ENCODE measurements at regions not wholly inside any gene's neighbourhood (a gene's known extent, or its start where the extent isn't known, plus 50 kb on each side); places are given as distances from the start of the nearest gene placed in this dataset.

GRCh38 chr7:41065663-41066062 lies 637.2 kb downstream of the INHBA start:
- no peaks in the 10 kb centered on the region for H3K36me3 ChIP-seq (ENCODE audit: insufficient read depth, low read length)
- no peaks in the 10 kb centered on the region for H3K27me3 ChIP-seq (ENCODE audit: insufficient read depth, low read depth, low read length)
- H3K4me3 ChIP-seq (ENCODE audit: low read length), result no peak overlapping the region
- no peaks in the 10 kb centered on the region for H3K9me2 ChIP-seq (ENCODE audit: insufficient read depth, low read length)
- H4K20me1 ChIP-seq (ENCODE audit: insufficient read depth), result no peaks in the 10 kb centered on the region
- no peak for TF ChIP-seq EP300 (conservative IDR thresholded peaks at IDR 0.05; ENCODE audit: poor library complexity, severe bottlenecking)
- TF ChIP-seq RAD21 (conservative IDR thresholded peaks at IDR 0.05), result no peak
- TF ChIP-seq SMC3 (conservative IDR thresholded peaks at IDR 0.05; ENCODE audit: poor library complexity), result no peak
- no peak for TF ChIP-seq POLR2AphosphoS5 (IDR thresholded peaks at IDR 0.05)
- TF ChIP-seq CTCF (IDR thresholded peaks at IDR 0.05; ENCODE audit: poor library complexity, severe bottlenecking), result no peak
- TF ChIP-seq MXI1 (conservative IDR thresholded peaks at IDR 0.05; ENCODE audit: poor library complexity, severe bottlenecking), result no peak
- no peak for TF ChIP-seq TAF1 (IDR thresholded peaks at IDR 0.05; ENCODE audit: low read depth)
- no peak for TF ChIP-seq EZH2 (IDR thresholded peaks at IDR 0.05; ENCODE audit: borderline replicate concordance, insufficient read depth, low read length, poor library complexity, severe bottlenecking)
- TF ChIP-seq, protein P1, sequence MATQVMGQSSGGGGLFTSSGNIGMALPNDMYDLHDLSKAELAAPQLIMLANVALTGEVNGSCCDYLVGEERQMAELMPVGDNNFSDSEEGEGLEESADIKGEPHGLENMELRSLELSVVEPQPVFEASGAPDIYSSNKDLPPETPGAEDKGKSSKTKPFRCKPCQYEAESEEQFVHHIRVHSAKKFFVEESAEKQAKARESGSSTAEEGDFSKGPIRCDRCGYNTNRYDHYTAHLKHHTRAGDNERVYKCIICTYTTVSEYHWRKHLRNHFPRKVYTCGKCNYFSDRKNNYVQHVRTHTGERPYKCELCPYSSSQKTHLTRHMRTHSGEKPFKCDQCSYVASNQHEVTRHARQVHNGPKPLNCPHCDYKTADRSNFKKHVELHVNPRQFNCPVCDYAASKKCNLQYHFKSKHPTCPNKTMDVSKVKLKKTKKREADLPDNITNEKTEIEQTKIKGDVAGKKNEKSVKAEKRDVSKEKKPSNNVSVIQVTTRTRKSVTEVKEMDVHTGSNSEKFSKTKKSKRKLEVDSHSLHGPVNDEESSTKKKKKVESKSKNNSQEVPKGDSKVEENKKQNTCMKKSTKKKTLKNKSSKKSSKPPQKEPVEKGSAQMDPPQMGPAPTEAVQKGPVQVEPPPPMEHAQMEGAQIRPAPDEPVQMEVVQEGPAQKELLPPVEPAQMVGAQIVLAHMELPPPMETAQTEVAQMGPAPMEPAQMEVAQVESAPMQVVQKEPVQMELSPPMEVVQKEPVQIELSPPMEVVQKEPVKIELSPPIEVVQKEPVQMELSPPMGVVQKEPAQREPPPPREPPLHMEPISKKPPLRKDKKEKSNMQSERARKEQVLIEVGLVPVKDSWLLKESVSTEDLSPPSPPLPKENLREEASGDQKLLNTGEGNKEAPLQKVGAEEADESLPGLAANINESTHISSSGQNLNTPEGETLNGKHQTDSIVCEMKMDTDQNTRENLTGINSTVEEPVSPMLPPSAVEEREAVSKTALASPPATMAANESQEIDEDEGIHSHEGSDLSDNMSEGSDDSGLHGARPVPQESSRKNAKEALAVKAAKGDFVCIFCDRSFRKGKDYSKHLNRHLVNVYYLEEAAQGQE (IDR thresholded peaks at IDR 0.05; ENCODE audit: borderline replicate concordance), result no peak
- H3K27ac ChIP-seq (ENCODE audit: low read length), result no peak overlapping the region
- H3K4me2 ChIP-seq (ENCODE audit: low read length), result no peak overlapping the region
- H3K79me2 ChIP-seq (replicated peaks; ENCODE audit: insufficient read depth, low read length), result no peaks in the 10 kb centered on the region
- no peak overlapping the region for H2AFZ ChIP-seq (ENCODE audit: low read depth, low read length)
- no peaks in the 10 kb centered on the region for H3K9me3 ChIP-seq (ENCODE audit: low read length)
- H3K9ac ChIP-seq (ENCODE audit: low read length), result no peak overlapping the region
- no peaks in the 10 kb centered on the region for H3F3A ChIP-seq (ENCODE audit: insufficient read depth, low read length, poor library complexity, severe bottlenecking)

DNA sequence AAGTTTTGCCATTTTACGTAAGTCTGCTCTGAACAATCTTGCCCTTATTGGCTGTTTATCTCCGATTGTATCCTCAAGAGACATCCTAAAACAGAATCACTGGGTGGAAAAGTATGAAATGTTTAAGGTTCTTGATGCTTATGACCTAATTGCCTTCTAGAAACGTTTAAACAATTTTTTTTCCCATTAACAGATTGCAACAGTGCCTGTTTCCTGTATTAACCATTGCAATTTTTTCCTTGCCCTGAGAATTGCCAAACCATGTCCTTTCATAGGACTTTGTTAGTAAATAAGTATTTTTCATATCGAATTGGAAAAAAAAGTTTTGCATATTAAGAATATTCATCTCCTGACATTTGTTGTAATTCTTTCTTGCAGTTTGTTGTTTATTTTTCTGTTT lies 639.8 kb downstream of the INHBA start:
- no peaks in the 10 kb centered on the region for H3K9me3 ChIP-seq (ENCODE audit: low read length)
- H4K20me1 ChIP-seq (ENCODE audit: insufficient read depth), result no peaks in the 10 kb centered on the region
- no peak overlapping the region for H3K27ac ChIP-seq (ENCODE audit: low read length)
- H3K36me3 ChIP-seq (ENCODE audit: insufficient read depth, low read length), result no peaks in the 10 kb centered on the region
- TF ChIP-seq EZH2 (IDR thresholded peaks at IDR 0.05; ENCODE audit: borderline replicate concordance, insufficient read depth, low read length, poor library complexity, severe bottlenecking), result no peak
- no peak for TF ChIP-seq EP300 (conservative IDR thresholded peaks at IDR 0.05; ENCODE audit: poor library complexity, severe bottlenecking)
- no peak for TF ChIP-seq RAD21 (conservative IDR thresholded peaks at IDR 0.05)
- TF ChIP-seq CTCF (IDR thresholded peaks at IDR 0.05; ENCODE audit: poor library complexity, severe bottlenecking), result no peak
- no peak for TF ChIP-seq TAF1 (IDR thresholded peaks at IDR 0.05; ENCODE audit: low read depth)
- TF ChIP-seq POLR2AphosphoS5 (IDR thresholded peaks at IDR 0.05), result no peak
- TF ChIP-seq, protein P1 (IDR thresholded peaks at IDR 0.05; ENCODE audit: borderline replicate concordance), result no peak
- TF ChIP-seq MXI1 (conservative IDR thresholded peaks at IDR 0.05; ENCODE audit: poor library complexity, severe bottlenecking), result no peak
- no peak for TF ChIP-seq SMC3 (conservative IDR thresholded peaks at IDR 0.05; ENCODE audit: poor library complexity)
- H3K9ac ChIP-seq (ENCODE audit: low read length), result no peak overlapping the region
- H3K4me2 ChIP-seq (ENCODE audit: low read length), result no peak overlapping the region
- no peaks in the 10 kb centered on the region for H3K27me3 ChIP-seq (ENCODE audit: insufficient read depth, low read depth, low read length)
- no peak overlapping the region for H3K4me3 ChIP-seq (ENCODE audit: low read length)
- no peak overlapping the region for H2AFZ ChIP-seq (ENCODE audit: low read depth, low read length)
- H3K79me2 ChIP-seq (replicated peaks; ENCODE audit: insufficient read depth, low read length), result no peaks in the 10 kb centered on the region
- H3K9me2 ChIP-seq (ENCODE audit: insufficient read depth, low read length), result no peaks in the 10 kb centered on the region
- H3F3A ChIP-seq (ENCODE audit: insufficient read depth, low read length, poor library complexity, severe bottlenecking), result no peaks in the 10 kb centered on the region

All from neural cell (in vitro differentiated cells).